Endodermal cell (in vitro differentiated cells): ENCODE measurements at regions not wholly inside any gene's neighbourhood (a gene's known extent, or its start where the extent isn't known, plus 50 kb on each side); places are given as distances from the start of the nearest gene placed in this dataset.

Experiments
- DNase-seq: peaks from one replicate; pipeline ENCODE4 v3.0.0-alpha.2; 2017
- H3K27ac ChIP-seq: 2 replicates; pipeline ENCODE4 v1.5.1; 2013; ENCODE audit warnings: mild to moderate bottlenecking, low read depth, low read length, moderate library complexity
- H3K27me3 ChIP-seq: 2 replicates; pipeline ENCODE4 v1.6.1; 2013; ENCODE audit warnings: mild to moderate bottlenecking, low read length, moderate library complexity; ENCODE audit not compliant: insufficient read depth, control insufficient read depth, poor library complexity, severe bottlenecking
- H3K36me3 ChIP-seq: 2 replicates; pipeline ENCODE4 v1.7.0; 2013; ENCODE audit warnings: mild to moderate bottlenecking, low read length, moderate library complexity; ENCODE audit not compliant: control insufficient read depth, insufficient read depth
- H3K4me1 ChIP-seq: one replicate; pipeline ENCODE4 v1.7.0; 2013; ENCODE audit warnings: low read length; ENCODE audit not compliant: control insufficient read depth, insufficient read depth
- H3K4me3 ChIP-seq: 2 replicates; pipeline ENCODE4 v1.5.1; 2013; ENCODE audit warnings: mild to moderate bottlenecking, low read length, moderate library complexity
- H3K9ac ChIP-seq: 2 replicates; pipeline ENCODE4 v1.6.1; 2013; ENCODE audit warnings: mild to moderate bottlenecking, low read length, moderate library complexity; ENCODE audit not compliant: poor library complexity, severe bottlenecking; ENCODE audit errors: extremely low read depth
- H3K9me3 ChIP-seq: 2 replicates; pipeline ENCODE4 v1.6.1; 2013; ENCODE audit warnings: mild to moderate bottlenecking, low read length, moderate library complexity; ENCODE audit not compliant: control insufficient read depth
- H3K27ac Mint-ChIP-seq: 2 replicates; pipeline ENCODE4 v1.8.0; 2020; ENCODE audit warnings: mixed read lengths
- H3K27me3 Mint-ChIP-seq: 2 replicates; pipeline ENCODE4 v1.8.0; 2021; ENCODE audit warnings: mild to moderate bottlenecking, mixed read lengths; ENCODE audit not compliant: insufficient read depth
- H3K36me3 Mint-ChIP-seq: 2 replicates; pipeline ENCODE4 v1.8.0; 2020; ENCODE audit warnings: low read depth, mixed read lengths
- H3K4me1 Mint-ChIP-seq: 2 replicates; pipeline ENCODE4 v1.8.0; 2020; ENCODE audit warnings: mixed read lengths
- H3K4me3 Mint-ChIP-seq: 2 replicates; pipeline ENCODE4 v1.8.0; 2020; ENCODE audit warnings: mild to moderate bottlenecking, moderate library complexity, mixed read lengths
- H3K9me3 Mint-ChIP-seq: 2 replicates; pipeline ENCODE4 v1.8.0; 2020; ENCODE audit warnings: mild to moderate bottlenecking, mixed read lengths
- WGBS, 2 experiments: methylation state at CpG; one replicate each; pipeline versions ENCODE4 v1.1.5 to v1.1.7; 2013; ENCODE audit warnings: missing lambda C conversion rate in 2 of 2, mixed read lengths in 1 of 2; ENCODE audit not compliant: insufficient coverage in 1 of 2, insufficient read length in 1 of 2; 5-methylcytosine and 5-hydroxymethylcytosine counted together
- TF ChIP-seq, protein P1 (sequence below): fragments of 200-600 bp; sonication (generic); conservative IDR thresholded peaks from 2 replicates; pipeline ENCODE4 v1.5.0; 2021; ENCODE audit warnings: antibody characterized with exemption, mild to moderate bottlenecking

DNA sequence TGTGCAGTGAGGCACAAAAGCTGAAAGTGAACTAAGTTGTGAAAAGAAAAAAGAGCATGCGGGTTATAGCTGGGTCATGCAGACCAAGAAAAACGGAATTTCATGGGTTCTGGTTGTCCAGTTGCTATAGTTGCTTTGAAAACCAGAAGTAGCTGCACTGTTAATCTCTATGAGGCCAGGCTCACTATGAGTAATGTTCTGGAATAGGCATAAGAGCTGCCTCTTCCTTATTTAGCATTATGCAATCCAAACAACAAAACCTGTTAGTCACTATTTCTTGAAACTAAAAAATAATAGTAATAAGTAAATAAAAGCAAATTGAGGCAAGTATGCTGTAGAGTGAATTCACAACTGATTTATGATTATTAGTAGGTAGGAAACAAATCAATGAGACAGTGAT is 1383.7 kb downstream of the MRPL39 start:
- 69 to 89% methylated on average over 2 of the region's 2 CpGs for WGBS, 2 experiments
- DNase-seq: no peak
- Histone ChIP-seq H3K4me1 (no peaks in the 10 kb centered on the region), H3K4me3 (no peak overlapping the region), H3K36me3 (no peaks in the 10 kb centered on the region), H3K9ac (no peak overlapping the region), H3K27me3 (no peaks in the 10 kb centered on the region), H3K27ac (no peak overlapping the region), H3K9me3 (peaks cover 8% of the 10 kb centered on the region)
- Mint-ChIP-seq H3K27me3 (no peaks in the 10 kb centered on the region), H3K27ac (no peak overlapping the region), H3K4me3 (no peak overlapping the region), H3K36me3 (no peaks in the 10 kb centered on the region), H3K4me1 (no peaks in the 10 kb centered on the region), H3K9me3 (peaks cover 37% of the 10 kb centered on the region)
- TF ChIP-seq, protein P1, sequence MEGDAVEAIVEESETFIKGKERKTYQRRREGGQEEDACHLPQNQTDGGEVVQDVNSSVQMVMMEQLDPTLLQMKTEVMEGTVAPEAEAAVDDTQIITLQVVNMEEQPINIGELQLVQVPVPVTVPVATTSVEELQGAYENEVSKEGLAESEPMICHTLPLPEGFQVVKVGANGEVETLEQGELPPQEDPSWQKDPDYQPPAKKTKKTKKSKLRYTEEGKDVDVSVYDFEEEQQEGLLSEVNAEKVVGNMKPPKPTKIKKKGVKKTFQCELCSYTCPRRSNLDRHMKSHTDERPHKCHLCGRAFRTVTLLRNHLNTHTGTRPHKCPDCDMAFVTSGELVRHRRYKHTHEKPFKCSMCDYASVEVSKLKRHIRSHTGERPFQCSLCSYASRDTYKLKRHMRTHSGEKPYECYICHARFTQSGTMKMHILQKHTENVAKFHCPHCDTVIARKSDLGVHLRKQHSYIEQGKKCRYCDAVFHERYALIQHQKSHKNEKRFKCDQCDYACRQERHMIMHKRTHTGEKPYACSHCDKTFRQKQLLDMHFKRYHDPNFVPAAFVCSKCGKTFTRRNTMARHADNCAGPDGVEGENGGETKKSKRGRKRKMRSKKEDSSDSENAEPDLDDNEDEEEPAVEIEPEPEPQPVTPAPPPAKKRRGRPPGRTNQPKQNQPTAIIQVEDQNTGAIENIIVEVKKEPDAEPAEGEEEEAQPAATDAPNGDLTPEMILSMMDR: no peak

DNA sequence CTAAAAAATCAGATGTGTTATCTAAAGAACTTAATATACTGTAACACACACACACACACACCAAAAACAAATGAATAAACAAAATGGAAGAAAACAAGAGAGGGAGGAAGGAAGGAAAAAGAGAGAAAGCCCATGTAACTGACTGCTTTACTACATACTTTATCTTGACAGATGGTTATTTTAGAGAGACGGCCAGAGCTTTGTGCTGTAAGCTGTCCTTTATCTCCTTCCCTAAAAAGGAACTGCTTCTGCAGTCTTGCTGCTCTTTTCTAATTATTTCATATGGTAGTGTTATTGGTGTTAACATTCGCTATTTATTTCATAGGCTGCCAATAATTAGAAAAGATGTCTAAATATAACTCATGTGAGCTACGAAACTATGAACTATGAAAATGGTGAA is 1384.6 kb downstream of the MRPL39 start:
- Histone ChIP-seq H3K27me3 (no peaks in the 10 kb centered on the region), H3K9me3 (peaks cover 8% of the 10 kb centered on the region), H3K36me3 (no peaks in the 10 kb centered on the region), H3K27ac (no peak overlapping the region), H3K9ac (no peak overlapping the region), H3K4me3 (no peak overlapping the region), H3K4me1 (no peaks in the 10 kb centered on the region)
- Mint-ChIP-seq H3K27me3 (no peaks in the 10 kb centered on the region), H3K4me3 (no peak overlapping the region), H3K27ac (no peak overlapping the region), H3K36me3 (no peaks in the 10 kb centered on the region), H3K9me3 (peaks cover 33% of the 10 kb centered on the region), H3K4me1 (no peaks in the 10 kb centered on the region)
- TF ChIP-seq, protein P1: no peak
- 97% methylated on average over 3 of the region's 3 CpGs; no CpG with 5 or more reads in 1 of the 2 experiments for WGBS, 2 experiments
- no peak for DNase-seq

DNA sequence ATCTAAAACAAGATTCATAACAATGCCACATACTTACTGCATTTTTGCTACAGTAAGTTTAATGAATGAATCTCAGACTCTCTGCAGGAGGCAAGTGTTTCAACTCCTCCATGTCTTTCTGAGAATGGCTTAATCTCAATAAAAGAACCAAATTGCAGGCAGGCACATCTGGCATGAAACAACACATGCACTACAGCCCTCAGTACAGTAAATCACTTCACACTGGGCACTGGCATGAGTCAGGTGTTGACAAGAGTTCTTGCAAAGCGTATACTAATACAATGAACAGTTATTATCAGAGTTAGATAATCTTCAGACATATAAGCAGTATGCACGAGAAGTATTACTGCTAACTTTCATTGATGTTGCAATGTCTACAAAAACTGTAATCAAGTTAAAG is 1386.8 kb downstream of the MRPL39 start:
- DNase-seq: no peak
- Histone ChIP-seq H3K27ac (no peak overlapping the region), H3K36me3 (no peaks in the 10 kb centered on the region), H3K9ac (no peak overlapping the region), H3K27me3 (no peaks in the 10 kb centered on the region), H3K9me3 (no peaks in the 10 kb centered on the region), H3K4me3 (no peak overlapping the region), H3K4me1 (no peaks in the 10 kb centered on the region)
- H3K27ac Mint-ChIP-seq: no peak overlapping the region
- 87 to 100% methylated on average over 1 to 2 of the region's 2 CpGs for WGBS, 2 experiments
- H3K9me3 Mint-ChIP-seq: peaks cover 25% of the 10 kb centered on the region
- no peaks in the 10 kb centered on the region for H3K4me1 Mint-ChIP-seq
- H3K36me3 Mint-ChIP-seq: no peaks in the 10 kb centered on the region
- no peaks in the 10 kb centered on the region for H3K27me3 Mint-ChIP-seq
- TF ChIP-seq, protein P1: no peak
- H3K4me3 Mint-ChIP-seq: no peak overlapping the region
